ENCODE measurements at regions not wholly inside any gene's neighbourhood (a gene's known extent, or its start where the extent isn't known, plus 50 kb on each side); places are given as distances from the start of the nearest gene placed in this dataset.
A peak's percentile ranks its signal among the peaks of the same experiment; 100 is the strongest.

DNA sequence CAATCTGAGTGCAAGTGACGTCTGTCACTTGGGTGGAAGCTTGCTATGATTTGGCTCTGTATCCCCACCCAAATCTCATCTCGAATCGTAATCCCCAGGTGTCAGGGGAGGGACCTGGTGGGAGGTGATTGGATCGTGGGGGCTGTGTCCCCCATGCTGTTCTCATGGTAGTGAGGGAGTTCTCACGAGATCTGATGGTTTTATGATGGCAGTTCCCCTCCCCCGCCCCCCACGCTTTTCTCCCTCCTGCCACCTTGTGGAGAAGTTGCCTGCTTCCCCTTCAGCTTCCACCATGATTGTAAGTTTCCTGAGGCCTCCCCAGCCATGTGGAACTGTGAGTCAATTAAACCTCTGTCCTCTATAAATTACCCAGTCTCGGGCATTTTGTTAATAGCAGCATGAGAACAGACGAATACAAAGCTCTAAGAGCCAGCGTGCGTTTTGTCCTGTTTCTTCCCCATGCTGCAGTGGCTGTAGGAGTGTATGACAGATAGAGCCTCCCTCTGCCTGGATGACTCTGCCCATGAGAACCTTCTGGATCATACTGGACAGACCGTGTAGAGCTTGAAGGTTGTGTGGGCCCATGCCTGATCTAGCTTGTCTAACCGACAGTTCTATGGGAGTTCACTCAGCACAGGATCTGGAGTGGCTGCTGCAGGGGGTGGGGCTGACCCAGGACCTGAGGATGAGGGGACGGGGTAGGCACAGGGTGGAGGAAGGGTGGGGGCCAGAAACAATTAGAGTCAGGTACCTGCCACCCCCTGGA, 139.7 kb upstream of the ERRFI1 start:
- no peak overlapping the region for H3K4me3 ChIP-seq (ENCODE audit: low read length)
- H3K9me3 ChIP-seq (ENCODE audit: control insufficient read depth, insufficient read depth, low read length) = no peaks in the 10 kb centered on the region
- peaks cover 10% of the 10 kb centered on the region for H3K4me1 ChIP-seq (ENCODE audit: control insufficient read depth, low read length)
- no peaks in the 10 kb centered on the region for H3K27me3 ChIP-seq (ENCODE audit: control insufficient read depth, low read length)
- no peaks in the 10 kb centered on the region for H3K79me2 ChIP-seq (ENCODE audit: control insufficient read depth, low read length)
- H3K36me3 ChIP-seq (ENCODE audit: control insufficient read depth, low read length) = no peaks in the 10 kb centered on the region
- H3K9me2 ChIP-seq (replicated peaks; ENCODE audit: control insufficient read depth, low read length) = no peaks in the 10 kb centered on the region
- no peaks in the 10 kb centered on the region for H3F3A ChIP-seq (ENCODE audit: control insufficient read depth, insufficient read depth)
- no peak overlapping the region for H3K4me2 ChIP-seq (ENCODE audit: low read length)
- no peaks in the 10 kb centered on the region for H4K20me1 ChIP-seq (ENCODE audit: control insufficient read depth, insufficient read depth, low read depth, low read length)
- H3K27ac ChIP-seq (ENCODE audit: low read depth, low read length) = no peak overlapping the region
- TF ChIP-seq CTCF (IDR thresholded peaks at IDR 0.05; ENCODE audit: low read depth, low read length, poor library complexity, severe bottlenecking) (peak; percentile 44), EZH2phosphoT487 (IDR thresholded peaks at IDR 0.05; ENCODE audit: borderline replicate concordance, low read length) (no peak)

- H3K4me2 ChIP-seq (ENCODE audit: low read length) = no peak overlapping the region
- H3F3A ChIP-seq (ENCODE audit: control insufficient read depth, insufficient read depth) = no peaks in the 10 kb centered on the region
- TF ChIP-seq CTCF (IDR thresholded peaks at IDR 0.05; ENCODE audit: low read depth, low read length, poor library complexity, severe bottlenecking) = no peak
- TF ChIP-seq EZH2phosphoT487 (IDR thresholded peaks at IDR 0.05; ENCODE audit: borderline replicate concordance, low read length) = no peak
- H3K27ac ChIP-seq (ENCODE audit: low read depth, low read length) = no peak overlapping the region
- no peaks in the 10 kb centered on the region for H3K9me2 ChIP-seq (replicated peaks; ENCODE audit: control insufficient read depth, low read length)
- no peaks in the 10 kb centered on the region for H3K79me2 ChIP-seq (ENCODE audit: control insufficient read depth, low read length)
- no peaks in the 10 kb centered on the region for H4K20me1 ChIP-seq (ENCODE audit: control insufficient read depth, insufficient read depth, low read depth, low read length)
- no peaks in the 10 kb centered on the region for H3K36me3 ChIP-seq (ENCODE audit: control insufficient read depth, low read length)
- H3K4me3 ChIP-seq (ENCODE audit: low read length) = no peak overlapping the region
- H3K27me3 ChIP-seq (ENCODE audit: control insufficient read depth, low read length) = no peaks in the 10 kb centered on the region
- no peaks in the 10 kb centered on the region for H3K9me3 ChIP-seq (ENCODE audit: control insufficient read depth, insufficient read depth, low read length)
- H3K4me1 ChIP-seq (ENCODE audit: control insufficient read depth, low read length) = peaks cover 5% of the 10 kb centered on the region
These were observed 138.6 kb upstream of the ERRFI1 start for GRCh38 chr1:8164670-8165069.

DNA sequence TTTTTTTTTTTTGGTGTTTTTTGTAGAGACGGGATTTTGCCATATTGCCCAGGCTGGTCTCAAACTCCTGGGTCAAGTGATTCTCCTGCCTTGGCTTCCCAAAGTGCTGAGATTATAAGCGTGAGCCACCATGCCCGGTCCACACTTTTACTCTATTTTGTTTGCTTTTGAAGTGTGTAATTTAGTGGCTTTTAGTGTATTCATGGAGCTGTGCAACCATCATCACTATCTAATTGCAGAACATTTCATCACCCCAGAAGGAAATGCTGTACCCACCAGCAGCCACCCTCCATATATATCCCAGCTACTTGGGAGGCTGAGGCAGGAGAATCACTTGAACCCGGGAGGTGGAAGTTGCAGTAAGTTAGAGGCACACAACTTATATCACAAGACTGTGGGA, 136.9 kb upstream of the ERRFI1 start:
- no peaks in the 10 kb centered on the region for H3K9me3 ChIP-seq (ENCODE audit: control insufficient read depth, insufficient read depth, low read length)
- no peaks in the 10 kb centered on the region for H3F3A ChIP-seq (ENCODE audit: control insufficient read depth, insufficient read depth)
- H3K79me2 ChIP-seq (ENCODE audit: control insufficient read depth, low read length) = no peaks in the 10 kb centered on the region
- H3K4me3 ChIP-seq (ENCODE audit: low read length) = no peak overlapping the region
- TF ChIP-seq CTCF (IDR thresholded peaks at IDR 0.05; ENCODE audit: low read depth, low read length, poor library complexity, severe bottlenecking) = no peak
- TF ChIP-seq EZH2phosphoT487 (IDR thresholded peaks at IDR 0.05; ENCODE audit: borderline replicate concordance, low read length) = no peak
- H3K9me2 ChIP-seq (replicated peaks; ENCODE audit: control insufficient read depth, low read length) = no peaks in the 10 kb centered on the region
- no peaks in the 10 kb centered on the region for H4K20me1 ChIP-seq (ENCODE audit: control insufficient read depth, insufficient read depth, low read depth, low read length)
- H3K4me1 ChIP-seq (ENCODE audit: control insufficient read depth, low read length) = no peaks in the 10 kb centered on the region
- no peak overlapping the region for H3K27ac ChIP-seq (ENCODE audit: low read depth, low read length)
- H3K4me2 ChIP-seq (ENCODE audit: low read length) = no peak overlapping the region
- H3K36me3 ChIP-seq (ENCODE audit: control insufficient read depth, low read length) = no peaks in the 10 kb centered on the region
- H3K27me3 ChIP-seq (ENCODE audit: control insufficient read depth, low read length) = no peaks in the 10 kb centered on the region
